ENCODE measurements at regions not wholly inside any gene's neighbourhood (a gene's known extent, or its start where the extent isn't known, plus 50 kb on each side); places are given as distances from the start of the nearest gene placed in this dataset.

DNA sequence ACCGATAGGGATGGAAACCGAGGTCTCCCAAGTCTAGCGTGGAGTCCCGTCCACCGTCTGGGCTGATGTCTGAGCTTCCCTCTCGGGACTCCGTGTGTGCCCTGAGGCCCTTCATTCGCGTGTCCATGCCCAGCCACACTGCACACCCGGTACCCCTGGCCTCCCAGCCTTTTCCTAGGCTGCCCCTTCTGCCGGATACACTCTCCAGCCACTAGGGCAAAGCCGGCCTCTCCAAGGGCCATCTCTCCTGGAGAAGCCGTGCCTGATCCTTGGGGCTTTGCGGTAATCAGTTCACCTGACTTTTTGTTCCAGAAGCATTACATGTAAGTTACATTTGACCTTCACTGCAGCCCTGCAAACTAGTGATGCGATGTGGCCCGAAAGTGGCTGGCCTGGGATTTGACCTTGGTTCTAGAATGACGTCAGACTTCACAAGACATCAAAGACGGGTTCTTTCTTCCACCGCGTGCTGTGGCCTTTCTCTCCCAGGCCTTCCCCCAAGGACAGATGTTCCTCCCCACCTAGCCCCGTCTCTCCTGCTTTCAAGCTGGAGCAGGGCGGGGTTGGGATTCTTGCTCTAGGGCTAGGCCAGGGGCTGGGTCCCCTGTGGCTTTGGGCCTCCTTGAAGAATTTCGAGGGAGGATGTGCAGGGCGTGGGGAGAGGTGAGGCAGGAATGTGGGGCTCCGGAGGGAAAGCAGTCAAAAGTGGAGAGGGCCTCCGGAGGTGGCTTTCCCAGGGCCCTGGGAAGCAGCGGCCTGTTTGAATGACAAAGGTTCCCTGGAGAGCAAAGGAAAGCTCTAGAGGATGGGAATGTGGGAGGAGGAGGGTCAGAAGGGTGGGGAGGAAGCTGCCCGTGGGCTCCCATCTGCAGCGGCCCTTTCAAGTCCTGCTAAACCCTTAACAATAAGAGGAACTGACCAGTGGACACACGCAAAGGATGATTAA lies 49.7 kb upstream of the SLC2A1 start:
- no peak for DNase-seq (ENCODE audit: low spot score)
